Sigmoid colon (tissue), 6 donors: ENCODE measurements at regions not wholly inside any gene's neighbourhood (a gene's known extent, or its start where the extent isn't known, plus 50 kb on each side); places are given as distances from the start of the nearest gene placed in this dataset.

Experiments used
- DNase-seq: peaks from one replicate; pipeline ENCODE4 v3.0.0-alpha.2; 2019
- H3K27ac ChIP-seq, 4 donors: fragments of 200-600 bp; sonication (generic); one replicate each; pipeline ENCODE4 v1.5.1; 2016 to 2019; ENCODE audit warnings: mild to moderate bottlenecking in 1 of 4
- H3K27me3 ChIP-seq, 3 donors: fragments of 200-600 bp; sonication (generic); one replicate each; pipeline ENCODE4 v1.5.1; 2019; ENCODE audit warnings: mild to moderate bottlenecking in 1 of 3
- H3K36me3 ChIP-seq, 4 donors: fragments of 200-600 bp; sonication (generic); one replicate each; pipeline ENCODE4 v1.5.1; 2016 to 2019
- H3K4me1 ChIP-seq, 4 donors: fragments of 200-600 bp; sonication (generic); one replicate each; pipeline ENCODE4 v1.5.1; 2017 to 2019
- H3K4me3 ChIP-seq, 4 donors: fragments of 200-600 bp; sonication (generic); one replicate each; pipeline ENCODE4 v1.5.1; 2017 to 2019; ENCODE audit warnings: mild to moderate bottlenecking in 2 of 4, moderate library complexity in 1 of 4
- H3K9me3 ChIP-seq, 4 donors: fragments of 200-600 bp in 3 of 4; sonication (generic) in 3 of 4; one replicate each; pipeline versions ENCODE4 v1.5.1 to v1.6.1; 2013 to 2019
- CTCF ChIP-seq, 4 experiments: fragments of 450-650 bp in 3 of 4; fragments of 200-600 bp in 1 of 4; IDR thresholded peaks; one replicate each; pipeline ENCODE4 v1.5.1; 2016 to 2019; ENCODE audit warnings: antibody characterized with exemption in 4 of 4, mild to moderate bottlenecking in 3 of 4, moderate library complexity in 2 of 4
- EP300 ChIP-seq, 4 donors: sonication (generic); formaldehyde crosslinking; IDR thresholded peaks; one replicate each; pipeline ENCODE4 v1.6.1; 2017; ENCODE audit warnings: antibody characterized with exemption in 4 of 4
- POLR2A ChIP-seq, 2 donors: fragments of 450-650 bp; IDR thresholded peaks; one replicate each; pipeline ENCODE4 v1.6.1; 2016; ENCODE audit warnings: antibody characterized with exemption in 2 of 2, mild to moderate bottlenecking in 2 of 2, moderate library complexity in 2 of 2
- POLR2AphosphoS5 ChIP-seq, 4 donors: sonication (generic); formaldehyde crosslinking; IDR thresholded peaks; one replicate each; pipeline ENCODE4 v1.6.1; 2017; ENCODE audit warnings: antibody characterized with exemption in 4 of 4
- WGBS, 2 donors: extraction: QIAGEN DNeasy Blood & Tissue Kit; methylation state at CpG; one replicate each; pipeline ENCODE4 v1.1.7; 2013; 5-methylcytosine and 5-hydroxymethylcytosine counted together
- intact Hi-C: fragments of 100-400 bp; cut with DNase I; formaldehyde crosslinking; loops from one replicate; pipeline ENCODE4 v1.15.1; 2023
- donor health status: healthy with polysubstance abuse.
- donor health status: healthy.

- DNase-seq = no peak
- Histone ChIP-seq H3K36me3 (no peaks in the 10 kb centered on the region), H3K4me3 (no peak overlapping the region), H3K27ac (no peak overlapping the region), H3K4me1 (no peaks in the 10 kb centered on the region), H3K9me3 (no peaks in the 10 kb centered on the region), H3K27me3 (no peaks in the 10 kb centered on the region)
- intact Hi-C loops = no loop called here
- TF ChIP-seq CTCF (IDR thresholded peaks at IDR 0.05) (no peak), POLR2AphosphoS5 (IDR thresholded peaks at IDR 0.05) (no peak), EP300 (IDR thresholded peaks at IDR 0.05) (no peak), POLR2A (IDR thresholded peaks at IDR 0.05) (no peak)
- WGBS, 2 donors = 76 to 85% methylated on average over 2 of the region's 2 CpGs
Observed at GRCh38 chrX:7512845-7513244, 330.1 kb upstream of the VCX start.

- TF ChIP-seq POLR2A (IDR thresholded peaks at IDR 0.05) (no peak), EP300 (IDR thresholded peaks at IDR 0.05) (no peak), CTCF (IDR thresholded peaks at IDR 0.05) (no peak), POLR2AphosphoS5 (IDR thresholded peaks at IDR 0.05) (no peak)
- DNase-seq = no peak
- intact Hi-C loops = no loop called here
- Histone ChIP-seq H3K4me3 (no peak overlapping the region), H3K36me3 (no peaks in the 10 kb centered on the region), H3K9me3 (no peaks in the 10 kb centered on the region), H3K27ac (no peak overlapping the region), H3K4me1 (no peaks in the 10 kb centered on the region), H3K27me3 (no peaks in the 10 kb centered on the region)
- 82 to 84% methylated on average over 5 of the region's 5 CpGs for WGBS, 2 donors
Observed at GRCh38 chrX:7503251-7503650, 339.7 kb upstream of the VCX start.

- H3K27ac ChIP-seq = no peak overlapping the region
- no peaks in the 10 kb centered on the region for H3K36me3 ChIP-seq
- no peaks in the 10 kb centered on the region for H3K4me1 ChIP-seq
- H3K27me3 ChIP-seq = no peaks in the 10 kb centered on the region
- TF ChIP-seq EP300 (IDR thresholded peaks at IDR 0.05) (no peak), CTCF (IDR thresholded peaks at IDR 0.05) (no peak), POLR2AphosphoS5 (IDR thresholded peaks at IDR 0.05) (no peak), POLR2A (IDR thresholded peaks at IDR 0.05) (no peak)
- H3K9me3 ChIP-seq = no peaks in the 10 kb centered on the region
- DNase-seq = no peak
- intact Hi-C loops = no loop called here
- H3K4me3 ChIP-seq = no peak overlapping the region
- WGBS, 2 donors = 79 to 80% methylated on average over 3 of the region's 3 CpGs
Observed at GRCh38 chrX:7500386-7500785, 342.6 kb upstream of the VCX start.

DNA sequence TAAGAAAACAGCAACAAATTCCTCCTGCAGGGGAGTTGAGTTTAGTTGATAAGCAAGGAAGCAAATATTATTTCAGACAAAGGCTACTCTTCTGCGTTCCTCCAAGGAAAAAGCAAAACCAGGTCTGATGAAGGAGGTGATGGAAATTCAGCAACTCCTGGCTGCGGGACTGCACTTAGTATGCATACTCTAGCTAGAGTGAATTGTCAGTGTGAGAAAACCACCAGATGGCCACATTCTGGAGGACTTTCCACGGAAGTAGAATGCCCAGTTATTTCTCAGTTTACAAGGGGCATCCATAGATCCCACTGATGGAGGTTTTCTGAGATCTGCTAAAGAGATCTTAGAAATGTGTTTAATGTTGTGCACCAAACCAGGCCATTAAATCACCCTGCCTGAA is 338.6 kb upstream of the PUDP start:
- 52 to 78% methylated on average over 3 of the region's 3 CpGs for WGBS, 2 donors
- intact Hi-C loops = no loop called here
- TF ChIP-seq POLR2A (IDR thresholded peaks at IDR 0.05) (no peak), CTCF (IDR thresholded peaks at IDR 0.05) (no peak), POLR2AphosphoS5 (IDR thresholded peaks at IDR 0.05) (no peak), EP300 (IDR thresholded peaks at IDR 0.05) (no peak)
- Histone ChIP-seq H3K27ac (no peak overlapping the region), H3K4me3 (no peak overlapping the region), H3K27me3 (no peaks in the 10 kb centered on the region), H3K36me3 (no peaks in the 10 kb centered on the region), H3K9me3 (no peaks in the 10 kb centered on the region), H3K4me1 (no peaks in the 10 kb centered on the region)
- no peak for DNase-seq

- intact Hi-C loops = no loop called here
- TF ChIP-seq POLR2AphosphoS5 (IDR thresholded peaks at IDR 0.05) (no peak), POLR2A (IDR thresholded peaks at IDR 0.05) (no peak), CTCF (IDR thresholded peaks at IDR 0.05) (no peak), EP300 (IDR thresholded peaks at IDR 0.05) (no peak)
Observed at GRCh38 chrX:7485061-7485460, 337.1 kb upstream of the PUDP start.

More at GRCh38 chrX:7485061-7485460, 337.1 kb upstream of the PUDP start:
- H3K27ac ChIP-seq = no peak overlapping the region
- no peak overlapping the region for H3K4me3 ChIP-seq
- H3K9me3 ChIP-seq = no peaks in the 10 kb centered on the region
- DNase-seq = no peak
- H3K4me1 ChIP-seq = no peaks in the 10 kb centered on the region
- H3K27me3 ChIP-seq = no peaks in the 10 kb centered on the region
- 77 to 81% methylated on average over 1 of the region's 1 CpG for WGBS, 2 donors
- no peaks in the 10 kb centered on the region for H3K36me3 ChIP-seq
